HEK293 (cell line): ENCODE measurements at regions not wholly inside any gene's neighbourhood (a gene's known extent, or its start where the extent isn't known, plus 50 kb on each side); places are given as distances from the start of the nearest gene placed in this dataset.

Source experiments
- CTCF ChIA-PET: fragments of 350-600 bp; formaldehyde crosslinking; extraction: SDS; loops from one replicate; lab custom pipeline; 2021; ENCODE audit warnings: antibody characterized with exemption; lab: Yijun Ruan, JAX
- POLR2A ChIA-PET: fragments of 300-600 bp; formaldehyde crosslinking; extraction: SDS; loops from one replicate; lab custom pipeline; 2020; ENCODE audit warnings: antibody characterized with exemption, inconsistent platforms; lab: Yijun Ruan, JAX
- H3K27ac ChIP-seq: fragments of 200-500 bp; sonication (Bioruptor generic); 2 replicates; pipeline ENCODE4 v1.5.1; 2014; ENCODE audit warnings: low read depth, low read length, control low read depth, inconsistent platforms; ENCODE audit errors: extremely low read depth
- H3K36me3 ChIP-seq, 2 experiments: fragments of 200-500 bp in 1 of 2; sonication (Bioruptor generic) in 1 of 2; 1 replicate in 1 of 2; 2 replicates in 1 of 2; pipeline ENCODE4 v1.5.1; 2014 to 2017; ENCODE audit warnings: inconsistent platforms in 2 of 2, low read length in 2 of 2; ENCODE audit not compliant: control insufficient read depth in 2 of 2, insufficient read depth in 1 of 2
- H3K4me1 ChIP-seq: fragments of 200-500 bp; sonication (Bioruptor generic); 2 replicates; pipeline ENCODE4 v1.5.1; 2014; ENCODE audit warnings: mild to moderate bottlenecking, low read length, inconsistent platforms; ENCODE audit not compliant: control insufficient read depth, insufficient read depth
- H3K4me3 ChIP-seq: 2 replicates; pipeline ENCODE4 v1.5.1; 2011; ENCODE audit warnings: low read depth, mild to moderate bottlenecking, control low read depth, low read length, moderate library complexity
- H3K9me3 ChIP-seq: fragments of 200-500 bp; sonication (Bioruptor generic); 2 replicates; pipeline ENCODE4 v1.5.1; 2014; ENCODE audit warnings: low read depth, low read length, inconsistent platforms; ENCODE audit not compliant: control insufficient read depth, insufficient read depth
- IKZF3 ChIP-seq: fragments of 450-650 bp; IDR thresholded peaks from 2 replicates; pipeline ENCODE4 v1.5.0; 2018; ENCODE audit warnings: missing biosample characterization, mild to moderate bottlenecking, missing genetic modification characterization, moderate library complexity
- RBAK ChIP-seq: fragments of 450-650 bp; formaldehyde crosslinking; IDR thresholded peaks from 2 replicates; pipeline ENCODE4 v1.5.1; 2016; ENCODE audit warnings: missing biosample characterization, missing genetic modification characterization
- SETDB1 ChIP-seq: IDR thresholded peaks from one replicate; pipeline ENCODE4 v1.6.1; 2017; ENCODE audit warnings: mild to moderate bottlenecking, low read length, moderate library complexity, mixed read lengths; ENCODE audit not compliant: insufficient read length
- ZBTB10 ChIP-seq: fragments of 450-650 bp; formaldehyde crosslinking; IDR thresholded peaks from 2 replicates; pipeline ENCODE4 v1.5.1; 2016; ENCODE audit warnings: missing biosample characterization, missing genetic modification characterization
- ZNF18 ChIP-seq: fragments of 450-650 bp; formaldehyde crosslinking; IDR thresholded peaks from 2 replicates; pipeline ENCODE4 v1.5.1; 2016; ENCODE audit warnings: missing biosample characterization, missing genetic modification characterization
- ZNF23 ChIP-seq: fragments of 450-650 bp; formaldehyde crosslinking; IDR thresholded peaks from 2 replicates; pipeline ENCODE4 v1.5.1; 2016; ENCODE audit warnings: missing biosample characterization, missing genetic modification characterization, borderline replicate concordance
- ZNF24 ChIP-seq: fragments of 450-650 bp; formaldehyde crosslinking; IDR thresholded peaks from 2 replicates; pipeline ENCODE4 v1.5.1; 2016; ENCODE audit warnings: missing biosample characterization, missing genetic modification characterization
- ZNF274 ChIP-seq, 2 experiments: fragments of 200-500 bp in 1 of 2; fragments of 450-650 bp in 1 of 2; sonication (Bioruptor generic) in 1 of 2; formaldehyde crosslinking in 1 of 2; IDR thresholded peaks; 2 replicates each; pipeline versions ENCODE4 v1.5.1 to v1.6.1; 2014 to 2016; ENCODE audit warnings: borderline replicate concordance in 1 of 2, inconsistent platforms in 1 of 2, low read length in 1 of 2, missing biosample characterization in 1 of 2, missing genetic modification characterization in 1 of 2
- ZNF311 ChIP-seq: fragments of 450-650 bp; formaldehyde crosslinking; IDR thresholded peaks from 2 replicates; pipeline ENCODE4 v1.5.1; 2017; ENCODE audit warnings: missing biosample characterization, missing genetic modification characterization, borderline replicate concordance
- ZNF404 ChIP-seq: fragments of 450-650 bp; formaldehyde crosslinking; IDR thresholded peaks from 2 replicates; pipeline ENCODE4 v1.5.1; 2017; ENCODE audit warnings: missing biosample characterization, missing genetic modification characterization
- ZNF423 ChIP-seq: fragments of 450-650 bp; formaldehyde crosslinking; IDR thresholded peaks from 2 replicates; pipeline ENCODE4 v1.5.1; 2016; ENCODE audit warnings: missing biosample characterization, missing genetic modification characterization
- ZNF518A ChIP-seq: fragments of 450-650 bp; formaldehyde crosslinking; conservative IDR thresholded peaks from 2 replicates; pipeline ENCODE4 v1.5.1; 2016; ENCODE audit warnings: low read depth, missing biosample characterization, missing genetic modification characterization
- ZNF544 ChIP-seq: fragments of 450-650 bp; formaldehyde crosslinking; IDR thresholded peaks from 2 replicates; pipeline ENCODE4 v1.5.0; 2017; ENCODE audit warnings: missing biosample characterization, missing genetic modification characterization
- ZNF580 ChIP-seq: fragments of 450-650 bp; formaldehyde crosslinking; IDR thresholded peaks from 2 replicates; pipeline ENCODE4 v1.5.1; 2016; ENCODE audit warnings: missing biosample characterization, missing genetic modification characterization

- TF ChIP-seq ZNF274 (IDR thresholded peaks at IDR 0.05; ENCODE audit: low read length) (no peak), ZNF274 (tag by site-specific recombination; IDR thresholded peaks at IDR 0.05; ENCODE audit: borderline replicate concordance) (no peak), ZNF518A (no peak), IKZF3 (tag by site-specific recombination) (no peak), SETDB1 (no peak), ZBTB10 (tag by site-specific recombination) (no peak), ZNF423 (tag by site-specific recombination) (no peak), ZNF311 (tag by site-specific recombination) (no peak), ZNF24 (tag by site-specific recombination) (no peak), ZNF580 (no peak), RBAK (tag by site-specific recombination) (no peak), ZNF544 (no peak), ZNF18 (no peak)
- TF ChIP-seq, all 188 proteins: peak for 0
Observed at GRCh38 chr5:165956854-165957253, 2334.6 kb upstream of the WWC1 start (continued).

- POLR2A ChIA-PET: no interaction called here
- TF ChIP-seq ZNF404 (tag by site-specific recombination) (no peak), ZNF23 (tag by site-specific recombination) (no peak)
- H3K4me1 ChIP-seq: no peaks in the 10 kb centered on the region
- no peak overlapping the region for H3K4me3 ChIP-seq
- no peak overlapping the region for H3K27ac ChIP-seq
- CTCF ChIA-PET: no interaction called here
- no peaks in the 10 kb centered on the region for H3K36me3 ChIP-seq
- no peaks in the 10 kb centered on the region for H3K9me3 ChIP-seq
Observed at GRCh38 chr5:165981671-165982070, 2309.8 kb upstream of the WWC1 start.
